ENCODE measurements at regions not wholly inside any gene's neighbourhood (a gene's known extent, or its start where the extent isn't known, plus 50 kb on each side); places are given as distances from the start of the nearest gene placed in this dataset.
"Not testable (repeated sequence)": the region's sequence is repeated elsewhere in the genome, so short reads cannot be mapped to it uniquely, and the experiment has no call there.

DNA sequence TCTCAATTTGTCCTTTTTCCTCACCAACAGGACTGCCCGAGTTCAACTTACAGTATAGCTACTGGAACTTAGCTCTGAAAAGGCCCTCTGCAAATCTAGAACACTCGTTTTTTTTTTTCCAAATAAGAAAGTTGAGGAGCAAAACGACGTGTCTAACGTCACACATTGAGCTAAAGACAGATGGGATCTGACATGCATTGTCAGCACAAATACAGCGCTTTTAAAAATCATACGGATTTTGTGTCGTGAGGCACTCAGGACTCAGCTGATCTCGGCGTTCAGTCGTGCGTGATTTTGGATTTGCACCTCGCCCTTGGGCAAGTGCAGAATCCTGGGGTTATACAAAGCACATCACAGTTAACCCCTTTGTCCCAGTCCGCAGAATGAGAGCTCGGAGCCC is 94.7 kb upstream of the ZNF322 start:
- H3K27me3 ChIP-seq, result no peaks in the 10 kb centered on the region
- H4K20me1 ChIP-seq, result no peaks in the 10 kb centered on the region
- no peaks in the 10 kb centered on the region for H3K9me3 ChIP-seq (replicated peaks in 1 of 11)
- H3K27ac ChIP-seq, result no peak overlapping the region
- no peak overlapping the region for H3K9ac ChIP-seq
- no peak for TF ChIP-seq Cebpa-rat (IDR thresholded peaks at IDR 0.05)
- H3K4me3 ChIP-seq, result no peak overlapping the region
- H3K4me2 ChIP-seq, result no peak overlapping the region
- no peaks in the 10 kb centered on the region for H3K4me1 ChIP-seq
- H3K36me3 ChIP-seq, result no peaks in the 10 kb centered on the region

DNA sequence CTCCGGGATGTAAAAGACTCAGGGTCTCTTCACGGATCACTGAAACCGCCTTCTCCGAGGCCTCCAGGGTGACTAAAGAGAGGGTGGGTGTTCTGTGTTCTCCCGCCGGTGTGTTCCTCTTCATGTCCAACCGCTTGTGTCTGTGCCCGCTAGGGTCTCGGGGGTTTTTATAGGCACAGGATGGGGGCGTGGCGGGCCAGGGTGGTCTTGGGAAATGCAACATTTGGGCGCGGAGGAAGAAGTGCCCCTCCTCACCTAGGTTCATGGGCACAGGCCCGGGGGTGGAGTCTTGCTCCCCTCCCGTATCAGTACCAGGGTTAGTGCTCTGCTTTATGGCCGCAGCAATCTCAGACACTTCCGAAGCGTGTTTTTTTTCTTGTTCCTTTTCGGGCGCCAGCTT is 95.3 kb upstream of the ZNF322 start:
- not testable (repeated sequence) for H3K4me1 ChIP-seq; H4K20me1 ChIP-seq; H3K4me3 ChIP-seq; H3K4me2 ChIP-seq; H3K9ac ChIP-seq; H3K9me3 ChIP-seq (replicated peaks in 1 of 11); H3K27me3 ChIP-seq; H3K36me3 ChIP-seq; H3K27ac ChIP-seq

GRCh38 chr6:26756067-26756805 is 96.7 kb upstream of the ZNF322 start:
- not testable (repeated sequence) for H3K9me3 ChIP-seq (replicated peaks in 1 of 11); H3K36me3 ChIP-seq; H3K4me1 ChIP-seq; H3K27me3 ChIP-seq; H3K4me2 ChIP-seq; H4K20me1 ChIP-seq; H3K27ac ChIP-seq; H3K4me3 ChIP-seq; H3K9ac ChIP-seq

- not testable (repeated sequence) for H3K4me1 ChIP-seq; H3K9ac ChIP-seq; H3K36me3 ChIP-seq; H3K4me3 ChIP-seq; H3K4me2 ChIP-seq; H3K27me3 ChIP-seq; H4K20me1 ChIP-seq; H3K27ac ChIP-seq; H3K9me3 ChIP-seq (replicated peaks in 1 of 11)
Observed at GRCh38 chr6:26766203-26766902, 106.8 kb upstream of the ZNF322 start.

GRCh38 chr6:26770941-26771666 is 111.6 kb upstream of the ZNF322 start:
- H3K4me1 ChIP-seq; H3K4me2 ChIP-seq; H3K36me3 ChIP-seq; H3K9me3 ChIP-seq (replicated peaks in 1 of 11); H3K4me3 ChIP-seq; H4K20me1 ChIP-seq; H3K9ac ChIP-seq; H3K27ac ChIP-seq; H3K27me3 ChIP-seq: not testable (repeated sequence)

DNA sequence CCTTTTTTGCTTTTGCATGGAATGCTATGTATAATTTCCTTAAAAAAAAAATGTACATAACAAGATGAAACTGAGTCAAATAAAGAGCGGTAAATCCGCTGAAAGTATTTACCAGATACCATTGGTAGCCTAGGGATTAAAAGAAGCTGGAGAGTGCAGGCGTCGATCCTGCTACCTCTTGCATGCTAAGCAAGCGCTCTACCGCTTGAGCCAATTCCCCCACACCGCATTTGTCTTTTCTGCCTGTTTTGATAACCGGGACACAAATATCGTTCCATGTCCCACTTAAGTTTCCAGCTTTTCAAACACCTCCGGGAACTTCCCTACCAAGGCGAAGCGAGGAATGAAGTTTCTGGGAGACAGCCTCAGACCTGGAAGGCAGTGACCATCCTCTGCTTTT is 113.9 kb upstream of the ZNF322 start:
- not testable (repeated sequence) for H4K20me1 ChIP-seq; H3K9me3 ChIP-seq (replicated peaks in 1 of 11); H3K27me3 ChIP-seq; H3K27ac ChIP-seq; H3K36me3 ChIP-seq; H3K4me2 ChIP-seq; H3K4me3 ChIP-seq; H3K9ac ChIP-seq; H3K4me1 ChIP-seq

DNA sequence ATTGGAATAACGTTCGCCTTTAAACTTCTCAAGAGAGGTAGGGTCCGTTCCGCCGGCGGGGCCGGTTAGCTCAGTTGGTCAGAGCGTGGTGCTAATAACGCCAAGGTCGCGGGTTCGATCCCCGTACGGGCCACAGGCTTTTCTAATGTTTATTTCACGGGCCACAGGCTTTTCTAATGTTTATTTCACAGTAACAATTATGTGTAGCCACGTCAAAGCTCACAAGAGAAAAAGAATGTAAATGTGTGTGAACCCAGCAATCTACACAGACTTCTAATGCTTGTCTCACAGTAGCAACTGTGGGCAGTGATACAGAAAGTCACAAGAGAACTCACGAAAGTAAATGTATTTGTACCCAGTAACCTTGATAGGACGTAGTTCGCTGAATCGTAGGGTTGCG is 121.0 kb upstream of the ZNF322 start:
- not testable (repeated sequence) for H3K36me3 ChIP-seq; H4K20me1 ChIP-seq; H3K4me1 ChIP-seq; H3K9me3 ChIP-seq (replicated peaks in 1 of 11); H3K4me3 ChIP-seq; H3K27ac ChIP-seq; H3K27me3 ChIP-seq; H3K9ac ChIP-seq; H3K4me2 ChIP-seq

DNA sequence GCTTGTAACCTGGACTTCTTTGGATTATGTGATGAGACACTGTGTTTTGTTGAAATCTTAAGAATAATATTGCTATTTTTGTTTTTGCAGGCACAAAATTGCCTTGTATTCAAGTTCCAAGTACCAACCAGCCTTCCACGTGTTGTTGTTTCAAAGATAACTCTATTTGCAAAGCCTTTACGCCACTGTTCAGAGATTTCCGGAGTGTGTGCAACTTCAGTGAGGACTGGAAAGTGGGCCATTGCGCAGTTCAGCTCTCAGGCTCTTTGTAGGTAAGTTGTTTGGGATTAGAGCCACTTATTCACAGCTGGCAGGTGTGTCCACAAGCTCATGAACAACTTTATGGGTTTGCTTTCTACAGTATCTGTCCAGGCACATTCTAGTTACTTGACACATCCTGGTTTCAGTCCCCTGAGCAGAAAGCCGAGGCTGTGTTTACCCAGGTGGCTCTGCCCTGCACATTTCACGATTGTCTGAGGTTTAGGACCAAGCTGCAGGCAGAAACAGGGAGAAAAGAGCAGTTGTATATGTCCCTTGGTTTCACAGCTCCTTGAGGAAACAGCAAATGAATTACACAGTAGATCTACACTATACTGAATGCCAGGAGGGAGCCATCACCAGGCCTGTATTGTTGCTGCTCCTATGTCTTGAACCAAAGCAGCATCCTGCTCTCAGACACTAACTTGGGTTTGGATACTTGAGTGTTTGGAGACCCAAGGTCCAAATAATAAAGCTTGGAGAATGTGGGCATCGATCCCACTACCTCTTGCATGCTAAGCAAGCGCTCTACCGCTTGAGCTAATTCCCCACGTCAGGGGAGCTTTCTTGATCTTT is 136.1 kb upstream of the ZNF322 start:
- not testable (repeated sequence) for H3K27me3 ChIP-seq; H3K9me3 ChIP-seq (replicated peaks in 1 of 11); H3K27ac ChIP-seq; H3K36me3 ChIP-seq; H4K20me1 ChIP-seq; H3K9ac ChIP-seq; H3K4me1 ChIP-seq; H3K4me3 ChIP-seq; H3K4me2 ChIP-seq

GRCh38 chr6:26799903-26800633 is 140.5 kb upstream of the ZNF322 start:
- not testable (repeated sequence) for H3K9ac ChIP-seq; H3K36me3 ChIP-seq; H3K27ac ChIP-seq; H3K27me3 ChIP-seq; H3K9me3 ChIP-seq (replicated peaks in 1 of 11); H3K4me3 ChIP-seq; H3K4me2 ChIP-seq; H4K20me1 ChIP-seq; H3K4me1 ChIP-seq

- not testable (repeated sequence) for H3K27me3 ChIP-seq; H4K20me1 ChIP-seq; H3K27ac ChIP-seq; H3K4me1 ChIP-seq; H3K9ac ChIP-seq; H3K4me2 ChIP-seq; H3K36me3 ChIP-seq; H3K4me3 ChIP-seq; H3K9me3 ChIP-seq (replicated peaks in 1 of 11)
Observed at GRCh38 chr6:26803762-26804161, 144.2 kb upstream of the ZNF322 start.

GRCh38 chr6:26811486-26812116 is 152.1 kb upstream of the ZNF322 start:
- H3K27me3 ChIP-seq; H4K20me1 ChIP-seq; H3K36me3 ChIP-seq; H3K27ac ChIP-seq; H3K9me3 ChIP-seq (replicated peaks in 1 of 11); H3K9ac ChIP-seq; H3K4me2 ChIP-seq; H3K4me1 ChIP-seq; H3K4me3 ChIP-seq: not testable (repeated sequence)

GRCh38 chr6:26818640-26819225 is 159.2 kb upstream of the ZNF322 start:
- not testable (repeated sequence) for H3K27me3 ChIP-seq; H3K9me3 ChIP-seq (replicated peaks in 1 of 11); H3K27ac ChIP-seq; H4K20me1 ChIP-seq; H3K4me2 ChIP-seq; H3K9ac ChIP-seq; H3K4me3 ChIP-seq; H3K36me3 ChIP-seq; H3K4me1 ChIP-seq

Data from BLaER1 treated with 17β-estradiol and CSF1 and Interleukin-3, amounts not matched to agents 10 nM and 100 nM (cell line).